Endothelial cell of umbilical vein (primary cell): ENCODE measurements at regions not wholly inside any gene's neighbourhood (a gene's known extent, or its start where the extent isn't known, plus 50 kb on each side); places are given as distances from the start of the nearest gene placed in this dataset.

Experiments used
- BruUV-seq: library from RNA; stranded (reverse); fragments of 400-500 nt; replicated peaks from 2 replicates; lab custom pipeline; 2021; lab: Mats Ljungman, UMichigan
- CTCF ChIA-PET: fragments of 300-600, 350-600 bp; sonication (Branson Sonifier 250); formaldehyde crosslinking; loops from one replicate; lab custom pipeline; 2021; ENCODE audit warnings: antibody characterized with exemption, inconsistent platforms; lab: Charles Lee
- POLR2A ChIA-PET: fragments of 300-600, 350-600 bp; sonication (Branson Sonifier 250); formaldehyde crosslinking; loops from one replicate; lab custom pipeline; 2021; ENCODE audit warnings: antibody characterized with exemption, inconsistent platforms; lab: Charles Lee
- DNase-seq: peaks from one replicate; pipeline ENCODE4 v3.0.0-alpha.2; 2011; ENCODE audit warnings: low read depth, low spot score
- FAIRE-seq: peaks from 2 replicates; lab custom pipeline; 2011; peaks lifted over from hg19 to GRCh38; lab: Jason Lieb, UNC
- H2AFZ ChIP-seq: 2 replicates; pipeline ENCODE4 v1.6.0; 2012; ENCODE audit warnings: low read depth, low read length, control low read depth, inconsistent platforms
- H3K27ac ChIP-seq: 2 replicates; pipeline ENCODE4 v1.5.1; 2011; ENCODE audit warnings: low read depth, mild to moderate bottlenecking, control low read depth, low read length, moderate library complexity; ENCODE audit not compliant: insufficient read depth
- H3K27me3 ChIP-seq, 2 experiments: 2 replicates each; pipeline versions ENCODE4 v1.6.0 to v1.6.1; 2011; ENCODE audit warnings: low read length in 2 of 2, mixed read lengths in 1 of 2; ENCODE audit not compliant: control insufficient read depth in 2 of 2, insufficient read depth in 2 of 2
- H3K36me3 ChIP-seq, 2 experiments: 2 replicates in 1 of 2; 3 replicates in 1 of 2; pipeline ENCODE4 v1.5.1; 2011; ENCODE audit warnings: low read length in 2 of 2, mild to moderate bottlenecking in 1 of 2, moderate library complexity in 1 of 2; ENCODE audit not compliant: control insufficient read depth in 2 of 2, insufficient read depth in 2 of 2; ENCODE audit errors: extremely low read depth in 1 of 2
- H3K4me1 ChIP-seq: 3 replicates; pipeline ENCODE4 v1.5.1; 2011; ENCODE audit warnings: mild to moderate bottlenecking, low read length; ENCODE audit not compliant: control insufficient read depth, insufficient read depth; ENCODE audit errors: extremely low read depth
- H3K4me2 ChIP-seq: 2 replicates; pipeline ENCODE4 v1.6.1; 2011; ENCODE audit warnings: low read length, control low read depth, mixed read lengths; ENCODE audit not compliant: insufficient read depth
- H3K4me3 ChIP-seq, 3 experiments: fragments of 200-600 bp in 1 of 3; sonication (generic), shearing (Covaris generic) in 1 of 3; replicated peaks in 1 of 3; 2 replicates each; pipeline ENCODE4 v1.5.1; 2011 to 2016; ENCODE audit warnings: control low read depth in 3 of 3, low read length in 3 of 3, mild to moderate bottlenecking in 2 of 3, inconsistent platforms in 1 of 3, low read depth in 1 of 3, moderate library complexity in 1 of 3; ENCODE audit not compliant: insufficient read depth in 1 of 3
- H3K79me2 ChIP-seq: 2 replicates; pipeline ENCODE4 v1.6.0; 2012; ENCODE audit warnings: low read length, inconsistent platforms; ENCODE audit not compliant: control insufficient read depth, insufficient read depth
- H3K9ac ChIP-seq: replicated peaks from 2 replicates; pipeline ENCODE3; 2011; ENCODE audit warnings: low read length, control low read depth; ENCODE audit not compliant: insufficient read depth; ENCODE audit errors: extremely low read depth
- H3K9me1 ChIP-seq: replicated peaks from 3 replicates; pipeline ENCODE4 v1.6.0; 2011; ENCODE audit warnings: mild to moderate bottlenecking, low read length; ENCODE audit not compliant: control insufficient read depth, insufficient read depth; ENCODE audit errors: extremely low read depth
- H3K9me3 ChIP-seq: replicated peaks from 2 replicates; pipeline ENCODE4 v1.5.1; 2012; ENCODE audit warnings: low read length, inconsistent platforms; ENCODE audit not compliant: control insufficient read depth, insufficient read depth
- H4K20me1 ChIP-seq: replicated peaks from 2 replicates; pipeline ENCODE3; 2011; ENCODE audit warnings: mild to moderate bottlenecking, low read length; ENCODE audit not compliant: control insufficient read depth, insufficient read depth; ENCODE audit errors: extremely low read depth
- EZH2 ChIP-seq: IDR thresholded peaks from 2 replicates; pipeline ENCODE4 v1.6.1; 2012; ENCODE audit warnings: borderline replicate concordance, low read depth, mild to moderate bottlenecking, moderate library complexity, low read length, inconsistent platforms; ENCODE audit not compliant: severe bottlenecking
- FOS ChIP-seq: IDR thresholded peaks from 2 replicates; pipeline ENCODE4 v1.6.1; 2011; ENCODE audit warnings: mild to moderate bottlenecking, low read length, moderate library complexity, borderline replicate concordance; ENCODE audit not compliant: insufficient read depth
- GATA2 ChIP-seq: IDR thresholded peaks from 2 replicates; pipeline ENCODE4 v1.7.0; 2011; ENCODE audit warnings: low read depth, mild to moderate bottlenecking, moderate library complexity, mixed read lengths, low read length; ENCODE audit not compliant: insufficient read length, insufficient read depth
- JUN ChIP-seq: IDR thresholded peaks from 2 replicates; pipeline ENCODE4 v1.6.1; 2011; ENCODE audit warnings: borderline replicate concordance, low read depth; ENCODE audit not compliant: insufficient read length, insufficient read depth
- MYC ChIP-seq: IDR thresholded peaks from one replicate; pipeline ENCODE4 v1.6.1; 2011; ENCODE audit warnings: mild to moderate bottlenecking, low read depth, low read length
- POLR2A ChIP-seq: IDR thresholded peaks from 2 replicates; pipeline ENCODE4 v1.6.1; 2012; ENCODE audit warnings: low read depth, mild to moderate bottlenecking, control low read depth, low read length
- POLR2AphosphoS5 ChIP-seq: IDR thresholded peaks from 2 replicates; pipeline ENCODE4 v1.6.1; 2012; ENCODE audit warnings: low read depth, mild to moderate bottlenecking, control low read depth, low read length, moderate library complexity; ENCODE audit not compliant: insufficient read depth
- dilution Hi-C: fragments of 300-500 bp; cut with MboI; formaldehyde crosslinking; loops from one replicate; pipeline ENCODE4 v1.15.0; 2019; ENCODE audit warnings: low sequenced_read_pairs; ENCODE audit not compliant: extremely low pct_ligation_motif_present
- intact Hi-C: fragments of 100-400 bp; cut with micrococcal nuclease; formaldehyde crosslinking; loops from one replicate; pipeline ENCODE4 v1.10.0; 2022
- TF ChIP-seq, protein P1 (sequence below), 2 donors: IDR thresholded peaks; 1 replicate in 1 of 2; 2 replicates in 1 of 2; pipeline ENCODE4 v1.5.1; 2011; ENCODE audit warnings: low read length in 2 of 2, mild to moderate bottlenecking in 2 of 2, moderate library complexity in 2 of 2, control low read depth in 1 of 2, inconsistent platforms in 1 of 2, low read depth in 1 of 2; ENCODE audit not compliant: insufficient read depth in 1 of 2; ENCODE audit errors: extremely low read depth in 1 of 2
- TF ChIP-seq, protein P2 (sequence below): IDR thresholded peaks from 2 replicates; pipeline ENCODE4 v1.6.1; 2011; ENCODE audit not compliant: insufficient read depth, insufficient read length

DNA sequence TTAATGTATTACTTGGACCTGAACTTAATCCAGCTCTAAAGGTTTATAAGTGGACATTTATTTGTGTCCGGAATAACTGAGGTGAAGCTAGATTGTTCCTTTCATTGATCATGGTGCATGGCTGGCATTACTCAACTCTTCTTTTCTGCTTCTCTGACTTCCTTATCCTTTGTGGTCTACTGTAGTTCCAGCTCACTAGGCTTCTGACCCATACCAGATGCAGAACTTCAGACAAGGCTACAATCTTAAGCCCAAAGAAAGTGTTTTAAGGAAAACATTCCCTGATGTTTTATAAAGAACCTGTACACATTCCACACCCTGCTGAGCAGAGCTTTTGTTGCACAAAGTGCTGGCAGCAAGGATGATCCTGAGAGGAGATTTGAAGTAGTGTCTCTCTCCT lies 250.8 kb upstream of the TGFBR2 start:
- H3K4me3 ChIP-seq, result no peak overlapping the region
- no peaks in the 10 kb centered on the region for H3K79me2 ChIP-seq
- H3K9ac ChIP-seq, result no peak overlapping the region
- POLR2A ChIA-PET, result no interaction called here
- no peak overlapping the region for H3K4me2 ChIP-seq
- no peak overlapping the region for H2AFZ ChIP-seq
- H3K36me3 ChIP-seq, result no peaks in the 10 kb centered on the region
- dilution Hi-C loops, result no loop called here
- no TSS peak for BruUV-seq
- H3K9me3 ChIP-seq, result no peaks in the 10 kb centered on the region
- FAIRE-seq, result no peak
- H3K4me1 ChIP-seq, result peaks cover 3% of the 10 kb centered on the region
- H3K9me1 ChIP-seq, result no peaks in the 10 kb centered on the region
- no peak overlapping the region for H3K27ac ChIP-seq
- CTCF ChIA-PET, result interaction anchor here (0.5 to 2.0 kb wide), 8 partner anchors 15 to 313 kb away, joined by 3 to 6 read pairs (median 4); no protein-coding TSS in a partner anchor
- intact Hi-C loops, result no loop called here
- H4K20me1 ChIP-seq, result no peaks in the 10 kb centered on the region
- no peak for DNase-seq
- TF ChIP-seq MYC (no peak), GATA2 (no peak), POLR2A (no peak), JUN (no peak)
- no peaks in the 10 kb centered on the region for H3K27me3 ChIP-seq

DNA sequence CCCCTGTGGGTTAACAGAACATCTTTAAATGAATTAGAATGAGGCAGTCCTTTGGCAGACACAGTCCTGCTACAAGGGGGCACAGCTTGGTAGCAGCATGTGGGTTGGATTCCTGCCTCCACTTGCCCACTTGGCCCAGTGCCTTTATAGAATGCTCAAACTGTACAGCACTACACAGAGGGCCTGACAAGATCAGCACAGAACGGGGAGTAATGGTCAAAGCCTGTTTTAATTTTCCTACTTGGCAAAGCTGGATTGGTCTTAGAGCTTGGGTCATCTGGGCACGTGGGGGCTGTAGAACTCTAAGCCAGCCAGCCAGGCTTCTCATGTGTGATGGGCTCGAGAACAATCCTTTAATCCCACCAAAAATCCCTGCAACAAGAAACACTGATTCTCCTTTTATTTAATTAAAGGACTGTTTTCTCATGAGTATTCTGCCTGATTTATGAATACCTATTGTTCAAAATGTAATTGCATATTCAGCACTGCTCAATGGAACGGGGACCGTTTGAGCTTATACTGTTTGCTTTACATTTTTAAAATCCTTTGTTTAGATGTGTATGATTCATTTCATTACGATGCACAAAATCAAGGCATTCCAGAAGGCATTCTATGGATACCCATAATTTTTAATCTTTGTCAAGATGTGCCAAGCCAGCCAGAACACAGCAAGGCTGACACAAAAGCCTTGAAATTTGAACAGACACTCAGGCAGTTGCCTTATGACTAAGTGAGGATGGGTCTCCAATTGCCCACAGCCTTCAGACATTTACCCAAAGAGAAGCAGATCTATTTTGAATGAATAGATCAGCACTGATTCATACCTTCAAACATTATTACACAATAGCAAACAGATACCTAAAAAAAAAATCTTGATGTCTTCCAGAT lies 249.3 kb upstream of the TGFBR2 start:
- no peaks in the 10 kb centered on the region for H3K9me1 ChIP-seq
- intact Hi-C loops (no loop called here), dilution Hi-C loops (no loop called here)
- H3K4me2 ChIP-seq, result no peak overlapping the region
- ChIA-PET POLR2A (interaction anchor here (0.8 kb wide), 1 partner anchor 323 kb away, joined by 3 read pairs; no protein-coding TSS in a partner anchor), CTCF (interaction anchor here (1.0 to 2.0 kb wide), 3 partner anchors 38 to 314 kb away, joined by 3 to 5 read pairs (median 4); no protein-coding TSS in a partner anchor)
- no peaks in the 10 kb centered on the region for H3K4me1 ChIP-seq
- no peak overlapping the region for H3K27ac ChIP-seq
- H2AFZ ChIP-seq, result no peak overlapping the region
- DNase-seq (no peak), FAIRE-seq (peak; percentile 12)
- no peaks in the 10 kb centered on the region for H3K36me3 ChIP-seq
- H3K4me3 ChIP-seq, result no peak overlapping the region
- H3K79me2 ChIP-seq, result no peaks in the 10 kb centered on the region
- BruUV-seq, result no TSS peak
- no peaks in the 10 kb centered on the region for H3K9me3 ChIP-seq
- no peak overlapping the region for H3K9ac ChIP-seq
- no peaks in the 10 kb centered on the region for H3K27me3 ChIP-seq
- no peak for TF ChIP-seq POLR2AphosphoS5
- TF ChIP-seq, protein P1, sequence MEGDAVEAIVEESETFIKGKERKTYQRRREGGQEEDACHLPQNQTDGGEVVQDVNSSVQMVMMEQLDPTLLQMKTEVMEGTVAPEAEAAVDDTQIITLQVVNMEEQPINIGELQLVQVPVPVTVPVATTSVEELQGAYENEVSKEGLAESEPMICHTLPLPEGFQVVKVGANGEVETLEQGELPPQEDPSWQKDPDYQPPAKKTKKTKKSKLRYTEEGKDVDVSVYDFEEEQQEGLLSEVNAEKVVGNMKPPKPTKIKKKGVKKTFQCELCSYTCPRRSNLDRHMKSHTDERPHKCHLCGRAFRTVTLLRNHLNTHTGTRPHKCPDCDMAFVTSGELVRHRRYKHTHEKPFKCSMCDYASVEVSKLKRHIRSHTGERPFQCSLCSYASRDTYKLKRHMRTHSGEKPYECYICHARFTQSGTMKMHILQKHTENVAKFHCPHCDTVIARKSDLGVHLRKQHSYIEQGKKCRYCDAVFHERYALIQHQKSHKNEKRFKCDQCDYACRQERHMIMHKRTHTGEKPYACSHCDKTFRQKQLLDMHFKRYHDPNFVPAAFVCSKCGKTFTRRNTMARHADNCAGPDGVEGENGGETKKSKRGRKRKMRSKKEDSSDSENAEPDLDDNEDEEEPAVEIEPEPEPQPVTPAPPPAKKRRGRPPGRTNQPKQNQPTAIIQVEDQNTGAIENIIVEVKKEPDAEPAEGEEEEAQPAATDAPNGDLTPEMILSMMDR (IDR thresholded peaks at IDR 0.05; ENCODE audit: extremely low read depth in 1 of 2, insufficient read depth in 1 of 2, low read depth in 1 of 2, low read length in 2 of 2), result no peak
- TF ChIP-seq, protein P2, sequence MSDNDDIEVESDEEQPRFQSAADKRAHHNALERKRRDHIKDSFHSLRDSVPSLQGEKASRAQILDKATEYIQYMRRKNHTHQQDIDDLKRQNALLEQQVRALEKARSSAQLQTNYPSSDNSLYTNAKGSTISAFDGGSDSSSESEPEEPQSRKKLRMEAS, result no peak
- TF ChIP-seq EZH2, result no peak
- TF ChIP-seq FOS, result no peak
- TF ChIP-seq MYC, result no peak
- TF ChIP-seq GATA2, result no peak
- H4K20me1 ChIP-seq, result no peaks in the 10 kb centered on the region
